Erythroblast (primary cell): ENCODE measurements at regions not wholly inside any gene's neighbourhood (a gene's known extent, or its start where the extent isn't known, plus 50 kb on each side); places are given as distances from the start of the nearest gene placed in this dataset.
"Not testable (repeated sequence)": the region's sequence is repeated elsewhere in the genome, so short reads cannot be mapped to it uniquely, and the experiment has no call there.

Experiments used
- DNase-seq, 2 experiments: peaks; one replicate each; lab custom pipeline; 2025; lab: John Stamatoyannopoulos, UW
- GATA1 ChIP-seq: IDR thresholded peaks from 2 replicates; pipeline ENCODE4 v1.6.1; 2011; ENCODE audit warnings: low read depth, mild to moderate bottlenecking, control low read depth, low read length, moderate library complexity
- POLR2A ChIP-seq: IDR thresholded peaks from 2 replicates; pipeline ENCODE4 v1.6.1; 2011; ENCODE audit warnings: mild to moderate bottlenecking, low read length

DNA sequence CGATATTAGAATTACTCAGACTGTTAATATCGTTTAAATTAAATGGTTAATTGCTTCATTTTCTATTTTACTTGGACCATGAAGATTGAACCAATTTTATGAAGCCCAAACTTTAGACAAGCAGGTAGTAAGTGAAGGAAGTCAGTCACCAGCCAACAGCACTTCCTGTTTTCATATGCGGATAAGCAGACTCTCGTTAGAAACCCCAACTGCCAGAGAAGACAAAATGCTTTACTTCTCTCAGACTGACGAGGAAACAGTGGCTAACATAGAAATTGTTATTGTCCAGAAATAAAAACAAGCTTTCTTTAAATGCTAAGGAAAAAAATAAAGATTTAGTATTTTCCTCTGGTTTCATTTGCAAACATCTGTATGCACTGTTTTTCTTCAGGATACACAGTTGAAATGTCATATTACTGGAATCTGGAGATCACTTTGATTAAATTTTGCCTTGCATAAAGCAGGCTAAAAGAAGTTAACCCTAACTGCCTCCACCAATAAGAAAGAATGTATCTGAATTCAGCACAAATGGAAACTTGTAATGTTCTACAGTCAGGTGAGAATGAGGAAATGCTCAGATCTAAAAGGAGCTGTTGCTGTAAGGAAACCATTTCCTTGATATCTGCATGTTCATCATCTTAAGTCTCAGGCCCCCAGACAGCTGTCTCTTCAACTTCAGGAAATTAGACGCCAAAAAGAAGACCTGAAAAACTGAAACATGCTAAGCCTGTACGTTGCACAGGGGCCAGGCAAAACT is 129.8 kb upstream of the SAMSN1 start:
- no peak for TF ChIP-seq POLR2A
- no peak for TF ChIP-seq GATA1
- peak; percentile 49 to 52 for DNase-seq

- DNase-seq = peak; percentile 71 to 93
Measured at GRCh38 chr21:14673649-14674048, 127.5 kb upstream of the SAMSN1 start.

GRCh38 chr21:14672466-14672865 is 126.4 kb upstream of the SAMSN1 start:
- TF ChIP-seq GATA1 (no peak), POLR2A (no peak)

More at GRCh38 chr21:14673649-14674048, 127.5 kb upstream of the SAMSN1 start:
- TF ChIP-seq GATA1 (no peak), POLR2A (no peak)

GRCh38 chr21:14670409-14670808 is 124.3 kb upstream of the SAMSN1 start:
- no peak for DNase-seq
- TF ChIP-seq POLR2A = no peak
- no peak for TF ChIP-seq GATA1

More at GRCh38 chr21:14672466-14672865, 126.4 kb upstream of the SAMSN1 start:
- no peak for DNase-seq

GRCh38 chr21:14669092-14669491 is 123.0 kb upstream of the SAMSN1 start:
- DNase-seq = not testable (repeated sequence)

GRCh38 chr21:14657241-14658008 is 111.3 kb upstream of the SAMSN1 start:
- TF ChIP-seq POLR2A = no peak
- no peak for TF ChIP-seq GATA1
- DNase-seq = peak in 1 of 2 experiments; percentile 4

GRCh38 chr21:14646893-14647292 is 100.8 kb upstream of the SAMSN1 start:
- no peak for DNase-seq
- no peak for TF ChIP-seq POLR2A
- no peak for TF ChIP-seq GATA1

GRCh38 chr21:14645702-14646101 is 99.6 kb upstream of the SAMSN1 start:
- DNase-seq = no peak
- no peak for TF ChIP-seq POLR2A
- no peak for TF ChIP-seq GATA1

DNA sequence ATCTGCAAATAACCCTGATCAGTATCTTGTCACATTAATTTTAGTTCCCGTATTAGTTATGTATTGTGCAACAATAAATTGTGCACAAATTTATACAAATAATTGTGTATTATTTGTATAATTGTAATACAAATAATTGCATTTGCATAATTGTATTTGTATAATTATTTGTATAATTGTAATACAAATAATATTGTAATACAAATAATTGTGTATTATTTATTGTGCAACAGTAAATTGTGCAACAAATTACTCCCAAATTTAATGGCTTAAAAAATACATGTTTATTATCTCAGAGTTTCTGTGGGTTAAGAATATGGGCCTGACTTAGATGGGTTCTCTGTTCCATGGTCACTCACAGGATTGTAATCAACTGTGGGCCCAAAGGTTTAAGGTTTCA is 86.2 kb upstream of the SAMSN1 start:
- TF ChIP-seq POLR2A = no peak
- no peak for TF ChIP-seq GATA1
- no peak for DNase-seq

DNA sequence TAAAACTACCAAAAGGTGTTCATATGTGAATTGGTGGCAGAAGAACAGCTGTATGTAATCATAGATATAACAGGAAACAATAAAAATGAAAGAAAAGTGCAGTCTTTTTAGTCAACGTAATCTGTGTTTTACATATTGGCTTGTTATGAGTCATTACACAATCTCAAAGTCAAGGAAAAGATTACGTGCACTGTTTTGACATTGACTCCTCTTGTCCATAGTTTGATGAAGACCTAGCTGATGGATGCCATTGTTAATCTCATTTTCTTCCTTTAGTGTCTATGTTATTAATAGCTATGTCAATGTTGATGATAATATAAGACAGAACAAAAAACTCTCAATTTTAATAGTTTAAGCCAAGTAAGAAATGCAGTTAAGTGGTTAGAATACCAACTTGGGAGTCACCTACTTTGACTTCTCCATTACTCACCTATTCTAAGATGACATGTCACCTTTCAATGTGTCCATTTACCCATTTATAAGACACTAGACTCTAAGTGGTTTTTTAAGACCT is 84.5 kb upstream of the SAMSN1 start:
- TF ChIP-seq GATA1 = no peak
- no peak for TF ChIP-seq POLR2A
- DNase-seq = peak; percentile 16 to 28

DNA sequence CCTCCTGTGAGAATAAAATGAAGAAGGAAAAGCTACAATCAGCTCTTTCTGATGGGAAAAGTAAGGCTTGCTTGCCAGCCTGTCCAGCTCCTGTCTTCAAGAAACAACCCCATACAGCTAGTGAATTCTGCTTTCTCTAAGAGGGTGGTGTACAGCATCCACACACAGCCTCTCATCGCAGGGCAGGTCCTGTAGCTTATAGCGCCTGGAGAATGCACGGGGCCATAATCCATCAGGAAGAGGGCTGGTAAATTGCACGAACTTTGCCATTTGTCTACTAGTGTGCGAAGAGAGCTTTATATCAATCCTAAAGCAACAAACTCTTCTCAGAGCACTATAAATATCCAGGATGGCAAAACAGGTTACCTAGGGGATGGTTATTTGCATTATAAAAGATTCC is 83.3 kb upstream of the SAMSN1 start:
- TF ChIP-seq GATA1 (no peak), POLR2A (no peak)
- no peak for DNase-seq

- DNase-seq = not testable (repeated sequence)
Measured at GRCh38 chr21:14623079-14623478, 77.0 kb upstream of the SAMSN1 start.

DNA sequence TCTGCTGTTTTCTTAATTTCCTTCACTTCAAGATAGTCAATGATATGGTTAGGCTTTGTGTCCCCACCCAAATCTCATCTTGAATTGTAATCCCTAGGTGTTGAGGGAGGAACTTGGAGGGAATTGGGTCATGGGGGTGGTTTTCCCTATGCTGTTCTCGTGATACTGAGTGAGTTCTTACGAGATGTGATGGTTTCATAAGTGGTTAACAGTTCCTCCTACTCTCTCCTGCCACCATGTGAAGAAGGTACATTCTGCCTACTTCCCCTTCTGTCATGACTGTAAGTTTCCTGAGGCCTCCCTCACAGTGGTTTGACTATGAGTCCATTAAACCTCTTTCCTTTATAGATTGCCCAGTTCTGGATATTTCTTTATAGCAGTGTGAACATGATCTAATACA is 74.0 kb upstream of the SAMSN1 start:
- TF ChIP-seq POLR2A = no peak
- no peak for TF ChIP-seq GATA1
- DNase-seq = no peak

GRCh38 chr21:14617871-14618270 is 71.8 kb upstream of the SAMSN1 start:
- TF ChIP-seq GATA1 = no peak
- no peak for TF ChIP-seq POLR2A
- DNase-seq = no peak

GRCh38 chr21:14617040-14617393 is 70.9 kb upstream of the SAMSN1 start:
- no peak for TF ChIP-seq GATA1
- no peak for TF ChIP-seq POLR2A
- no peak for DNase-seq
